Liver (tissue), 7 donors: ENCODE measurements at regions not wholly inside any gene's neighbourhood (a gene's known extent, or its start where the extent isn't known, plus 50 kb on each side); places are given as distances from the start of the nearest gene placed in this dataset.

ENCODE experiments used
- DNase-seq: peaks from one replicate; pipeline ENCODE4 v3.0.0-alpha.2; 2017; ENCODE audit warnings: low spot score
- H3K27ac ChIP-seq, 2 donors: one replicate each; pipeline ENCODE4 v1.7.0; 2013; ENCODE audit warnings: inconsistent platforms in 2 of 2, low read length in 2 of 2, control low read depth in 1 of 2, low read depth in 1 of 2, mild to moderate bottlenecking in 1 of 2
- H3K27me3 ChIP-seq, 4 donors: one replicate each; pipeline versions ENCODE4 v1.6.1 to v1.7.0; 2013; ENCODE audit warnings: low read length in 3 of 4, inconsistent platforms in 1 of 4, mild to moderate bottlenecking in 1 of 4, moderate library complexity in 1 of 4; ENCODE audit not compliant: control insufficient read depth in 4 of 4, insufficient read depth in 4 of 4
- H3K36me3 ChIP-seq, 4 donors: one replicate each; pipeline versions ENCODE4 v1.6.1 to v1.7.0; 2013; ENCODE audit warnings: low read length in 3 of 4, mild to moderate bottlenecking in 3 of 4, low read depth in 1 of 4, moderate library complexity in 1 of 4; ENCODE audit not compliant: control insufficient read depth in 4 of 4, insufficient read depth in 3 of 4
- H3K4me1 ChIP-seq, 4 donors: one replicate each; pipeline versions ENCODE4 v1.6.1 to v1.7.0; 2013; ENCODE audit warnings: low read length in 3 of 4, mild to moderate bottlenecking in 3 of 4, moderate library complexity in 1 of 4; ENCODE audit not compliant: control insufficient read depth in 4 of 4, insufficient read depth in 4 of 4
- H3K4me3 ChIP-seq, 3 donors: one replicate each; pipeline versions ENCODE4 v1.6.1 to v1.7.0; 2013; ENCODE audit warnings: low read length in 3 of 3, control low read depth in 1 of 3, low read depth in 1 of 3, mild to moderate bottlenecking in 1 of 3
- H3K9ac ChIP-seq, 2 donors: one replicate each; pipeline ENCODE4 v1.7.0; 2013; ENCODE audit warnings: low read length in 2 of 2, mild to moderate bottlenecking in 2 of 2, moderate library complexity in 2 of 2, control low read depth in 1 of 2, low read depth in 1 of 2
- H3K9me3 ChIP-seq, 4 donors: one replicate each; pipeline versions ENCODE4 v1.6.1 to v1.7.0; 2013; ENCODE audit warnings: low read length in 3 of 4; ENCODE audit not compliant: control insufficient read depth in 4 of 4
- EGR1 ChIP-seq, 2 donors: IDR thresholded peaks; 2 replicates each; pipeline ENCODE4 v1.6.1; 2016 to 2018; ENCODE audit warnings: antibody characterized with exemption in 2 of 2, low read depth in 2 of 2
- FOXA1 ChIP-seq: IDR thresholded peaks from 2 replicates; pipeline ENCODE4 v1.6.1; 2016; ENCODE audit warnings: antibody characterized with exemption
- FOXA2 ChIP-seq: IDR thresholded peaks from 2 replicates; pipeline ENCODE4 v1.6.1; 2016; ENCODE audit warnings: antibody characterized with exemption
- GABPA ChIP-seq, 2 donors: IDR thresholded peaks in 1 of 2; conservative IDR thresholded peaks in 1 of 2; 2 replicates each; pipeline ENCODE4 v1.6.1; 2016; ENCODE audit warnings: antibody characterized with exemption in 2 of 2, mild to moderate bottlenecking in 1 of 2, moderate library complexity in 1 of 2
- HNF4G ChIP-seq: IDR thresholded peaks from 2 replicates; pipeline ENCODE4 v1.6.1; 2016; ENCODE audit warnings: antibody characterized with exemption
- JUND ChIP-seq, 2 donors: IDR thresholded peaks; 2 replicates each; pipeline ENCODE4 v1.6.1; 2016; ENCODE audit warnings: antibody characterized with exemption in 2 of 2
- NR2F2 ChIP-seq: IDR thresholded peaks from 2 replicates; pipeline ENCODE4 v1.6.1; 2016; ENCODE audit warnings: antibody characterized with exemption
- REST ChIP-seq: IDR thresholded peaks from 2 replicates; pipeline ENCODE4 v1.6.1; 2016; ENCODE audit warnings: antibody characterized with exemption, mild to moderate bottlenecking
- RXRA ChIP-seq, 2 donors: IDR thresholded peaks; 2 replicates each; pipeline ENCODE4 v1.6.1; 2017 to 2018; ENCODE audit warnings: antibody characterized with exemption in 2 of 2, mild to moderate bottlenecking in 1 of 2
- SP1 ChIP-seq: IDR thresholded peaks from 2 replicates; pipeline ENCODE4 v1.6.1; 2018; ENCODE audit warnings: antibody characterized with exemption, mild to moderate bottlenecking
- TAF1 ChIP-seq: conservative IDR thresholded peaks from 2 replicates; pipeline ENCODE4 v1.6.1; 2016; ENCODE audit warnings: antibody characterized with exemption, mild to moderate bottlenecking
- YY1 ChIP-seq: IDR thresholded peaks from 2 replicates; pipeline ENCODE4 v1.6.1; 2016; ENCODE audit warnings: antibody characterized with exemption, mild to moderate bottlenecking
- WGBS: extraction: QIAGEN DNeasy Blood & Tissue Kit; methylation state at CpG from one replicate; pipeline ENCODE4 v1.1.7; 2013; 5-methylcytosine and 5-hydroxymethylcytosine counted together
- TF ChIP-seq, protein P1 (sequence below): IDR thresholded peaks from 2 replicates; pipeline ENCODE4 v1.6.1; 2016; ENCODE audit warnings: antibody characterized with exemption
- TF ChIP-seq, protein P2 (sequence below): IDR thresholded peaks from 2 replicates; pipeline ENCODE4 v1.6.1; 2016; ENCODE audit warnings: antibody characterized with exemption
- donor health status: healthy.
- donor health status: healthy.
- donor health status: healthy.
- donor health status: healthy.

DNA sequence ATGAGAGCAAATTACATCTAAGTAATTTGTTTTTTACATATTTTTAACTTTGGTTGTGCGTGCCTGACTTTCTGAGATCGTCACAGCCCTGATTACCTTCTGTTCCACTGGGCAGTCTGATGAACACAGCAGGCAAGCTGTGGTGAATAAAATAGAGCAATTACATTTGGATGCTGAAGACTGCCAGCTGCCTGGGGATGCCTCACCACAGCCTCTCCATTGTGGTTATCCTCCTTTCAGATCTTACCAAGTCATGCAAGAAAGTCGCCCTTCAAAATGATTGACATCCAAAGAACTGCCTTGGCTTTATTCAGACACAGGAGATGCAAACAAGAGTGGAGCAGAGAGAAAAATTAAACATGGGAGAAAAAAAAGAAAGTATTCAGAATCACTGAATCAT, 456.6 kb upstream of the TMPO start:
- Histone ChIP-seq H3K36me3 (no peaks in the 10 kb centered on the region), H3K9me3 (no peaks in the 10 kb centered on the region), H3K4me3 (no peak overlapping the region), H3K4me1 (no peaks in the 10 kb centered on the region), H3K27me3 (no peaks in the 10 kb centered on the region), H3K27ac (no peak overlapping the region), H3K9ac (no peak overlapping the region)
- DNase-seq, result no peak
- 92% methylated on average over 3 of the region's 3 CpGs for WGBS
- TF ChIP-seq TAF1, result no peak
- TF ChIP-seq, protein P1, sequence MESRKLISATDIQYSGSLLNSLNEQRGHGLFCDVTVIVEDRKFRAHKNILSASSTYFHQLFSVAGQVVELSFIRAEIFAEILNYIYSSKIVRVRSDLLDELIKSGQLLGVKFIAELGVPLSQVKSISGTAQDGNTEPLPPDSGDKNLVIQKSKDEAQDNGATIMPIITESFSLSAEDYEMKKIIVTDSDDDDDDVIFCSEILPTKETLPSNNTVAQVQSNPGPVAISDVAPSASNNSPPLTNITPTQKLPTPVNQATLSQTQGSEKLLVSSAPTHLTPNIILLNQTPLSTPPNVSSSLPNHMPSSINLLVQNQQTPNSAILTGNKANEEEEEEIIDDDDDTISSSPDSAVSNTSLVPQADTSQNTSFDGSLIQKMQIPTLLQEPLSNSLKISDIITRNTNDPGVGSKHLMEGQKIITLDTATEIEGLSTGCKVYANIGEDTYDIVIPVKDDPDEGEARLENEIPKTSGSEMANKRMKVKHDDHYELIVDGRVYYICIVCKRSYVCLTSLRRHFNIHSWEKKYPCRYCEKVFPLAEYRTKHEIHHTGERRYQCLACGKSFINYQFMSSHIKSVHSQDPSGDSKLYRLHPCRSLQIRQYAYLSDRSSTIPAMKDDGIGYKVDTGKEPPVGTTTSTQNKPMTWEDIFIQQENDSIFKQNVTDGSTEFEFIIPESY, result no peak

DNA sequence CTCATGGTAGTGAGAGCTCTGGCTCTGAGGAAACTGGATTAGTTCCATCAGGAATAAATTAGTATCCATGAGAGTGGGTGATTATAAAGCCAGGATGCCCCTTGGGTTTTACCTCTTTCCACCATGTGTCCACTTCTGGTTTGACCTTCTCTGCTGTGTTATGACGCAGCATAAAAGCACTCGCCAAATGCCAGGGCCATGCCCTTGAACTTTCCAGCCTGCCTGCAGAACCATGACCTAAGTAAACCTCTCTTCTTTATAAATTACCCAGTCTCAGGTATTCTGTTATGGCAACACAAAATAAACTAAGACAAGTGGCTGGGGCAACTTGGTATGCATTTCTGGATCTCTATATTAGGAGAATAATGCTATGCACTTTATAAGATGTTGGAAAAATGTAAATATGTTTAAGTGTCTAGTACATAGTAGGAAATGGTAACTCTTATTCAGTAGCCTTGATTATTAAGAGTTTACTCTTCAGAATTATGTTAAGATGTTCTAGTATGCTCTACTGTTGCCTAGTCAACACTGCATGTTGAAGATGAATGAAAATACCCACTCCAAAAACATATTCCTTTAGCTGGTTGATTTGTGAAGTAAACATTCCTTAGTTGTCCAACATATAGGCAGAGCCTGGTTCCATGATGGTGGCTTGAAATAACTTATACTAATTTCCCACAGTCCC, 455.6 kb upstream of the TMPO start:
- no peak for TF ChIP-seq RXRA (IDR thresholded peaks at IDR 0.05)
- WGBS, result 43% methylated on average over 2 of the region's 2 CpGs
- Histone ChIP-seq H3K4me3 (no peak overlapping the region), H3K4me1 (no peaks in the 10 kb centered on the region), H3K36me3 (no peaks in the 10 kb centered on the region), H3K9ac (no peak overlapping the region), H3K27me3 (no peaks in the 10 kb centered on the region), H3K27ac (no peak overlapping the region), H3K9me3 (no peaks in the 10 kb centered on the region)
- DNase-seq, result no peak

DNA sequence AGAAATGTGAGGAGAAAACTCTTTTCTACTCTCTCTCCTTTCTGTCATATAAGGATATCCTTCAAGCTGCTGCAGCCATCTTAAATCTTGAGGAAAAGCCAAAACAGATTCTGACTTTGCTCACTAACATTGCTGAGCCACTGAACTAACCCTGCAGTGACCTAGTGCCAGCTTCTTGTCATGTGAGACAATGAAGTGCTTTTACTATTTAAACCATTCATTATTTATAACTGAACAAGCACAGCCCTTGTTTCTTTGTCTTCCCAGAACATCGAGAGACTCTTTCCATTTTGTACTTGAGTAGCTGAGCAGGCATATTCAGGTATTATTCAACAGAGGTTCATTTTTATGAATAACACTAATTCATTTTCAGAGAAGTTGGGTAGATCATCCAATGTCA, 455.0 kb upstream of the TMPO start:
- TF ChIP-seq RXRA (IDR thresholded peaks at IDR 0.05) (no peak), EGR1 (IDR thresholded peaks at IDR 0.05; ENCODE audit: low read depth in 2 of 2) (no peak), JUND (IDR thresholded peaks at IDR 0.05) (no peak), NR2F2 (no peak), GABPA (IDR thresholded peaks at IDR 0.05 in 1 of 2, conservative IDR thresholded peaks at IDR 0.05 in 1 of 2) (no peak), HNF4G (no peak)
- H3K36me3 ChIP-seq, result no peaks in the 10 kb centered on the region
- H3K4me3 ChIP-seq, result no peak overlapping the region
- H3K9me3 ChIP-seq, result no peaks in the 10 kb centered on the region
- 95% methylated on average over 1 of the region's 1 CpG for WGBS
- H3K9ac ChIP-seq, result no peak overlapping the region
- H3K27me3 ChIP-seq, result no peaks in the 10 kb centered on the region
- no peak overlapping the region for H3K27ac ChIP-seq
- DNase-seq, result no peak
- H3K4me1 ChIP-seq, result no peaks in the 10 kb centered on the region

- Histone ChIP-seq H3K27ac (no peak overlapping the region), H3K36me3 (no peaks in the 10 kb centered on the region), H3K4me3 (no peak overlapping the region), H3K9ac (no peak overlapping the region), H3K9me3 (no peaks in the 10 kb centered on the region), H3K4me1 (no peaks in the 10 kb centered on the region), H3K27me3 (no peaks in the 10 kb centered on the region)
- DNase-seq, result no peak
- 65% methylated on average over 11 of the region's 11 CpGs for WGBS
- TF ChIP-seq FOXA2, result no peak
- TF ChIP-seq, protein P2, sequence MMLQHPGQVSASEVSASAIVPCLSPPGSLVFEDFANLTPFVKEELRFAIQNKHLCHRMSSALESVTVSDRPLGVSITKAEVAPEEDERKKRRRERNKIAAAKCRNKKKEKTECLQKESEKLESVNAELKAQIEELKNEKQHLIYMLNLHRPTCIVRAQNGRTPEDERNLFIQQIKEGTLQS, result no peak
- TF ChIP-seq, protein P1, result no peak
- TF ChIP-seq HNF4G, result no peak
- TF ChIP-seq SP1, result no peak
- TF ChIP-seq RXRA (IDR thresholded peaks at IDR 0.05), result no peak
- TF ChIP-seq GABPA (IDR thresholded peaks at IDR 0.05 in 1 of 2, conservative IDR thresholded peaks at IDR 0.05 in 1 of 2), result no peak
- no peak for TF ChIP-seq NR2F2
- no peak for TF ChIP-seq YY1
- no peak for TF ChIP-seq JUND (IDR thresholded peaks at IDR 0.05)
- TF ChIP-seq TAF1, result no peak
- no peak for TF ChIP-seq REST
- no peak for TF ChIP-seq FOXA1
Observed at GRCh38 chr12:98062464-98063245, 452.7 kb upstream of the TMPO start.
